ENCODE measurements at regions not wholly inside any gene's neighbourhood (a gene's known extent, or its start where the extent isn't known, plus 50 kb on each side); places are given as distances from the start of the nearest gene placed in this dataset.
"Not testable (repeated sequence)": the region's sequence is repeated elsewhere in the genome, so short reads cannot be mapped to it uniquely, and the experiment has no call there.

GRCh38 chr7:52771177-52771576 lies 264.3 kb upstream of the POM121L12 start:
- FAIRE-seq (no peak), DNase-seq (ENCODE audit: insufficient read length, low spot score) (no peak)
- no peak for TF ChIP-seq POLR2AphosphoS5 (IDR thresholded peaks at IDR 0.05; ENCODE audit: low read depth, low read length)
- no peak for TF ChIP-seq PAX5 (IDR thresholded peaks at IDR 0.05; ENCODE audit: insufficient read depth, low read length, severe bottlenecking)
- no peak for TF ChIP-seq POLR2A (IDR thresholded peaks at IDR 0.05; ENCODE audit: low read depth, low read length)
- TF ChIP-seq POU2F2 (IDR thresholded peaks at IDR 0.05; ENCODE audit: low read depth, low read length), result no peak
- no peak for TF ChIP-seq TAF1 (IDR thresholded peaks at IDR 0.05; ENCODE audit: low read depth, low read length)
- no peak for TF ChIP-seq SPI1 (IDR thresholded peaks at IDR 0.05; ENCODE audit: low read depth, low read length)

GRCh38 chr7:52764492-52765169 lies 270.8 kb upstream of the POM121L12 start:
- FAIRE-seq (no peak), DNase-seq (ENCODE audit: insufficient read length, low spot score) (no peak)
- TF ChIP-seq POLR2A (IDR thresholded peaks at IDR 0.05; ENCODE audit: low read depth, low read length) (no peak), POLR2AphosphoS5 (IDR thresholded peaks at IDR 0.05; ENCODE audit: low read depth, low read length) (no peak), POU2F2 (IDR thresholded peaks at IDR 0.05; ENCODE audit: low read depth, low read length) (no peak), PAX5 (IDR thresholded peaks at IDR 0.05; ENCODE audit: insufficient read depth, low read length, severe bottlenecking) (no peak), SPI1 (IDR thresholded peaks at IDR 0.05; ENCODE audit: low read depth, low read length) (no peak), TAF1 (IDR thresholded peaks at IDR 0.05; ENCODE audit: low read depth, low read length) (no peak)

GRCh38 chr7:52758356-52758755 lies 277.1 kb upstream of the POM121L12 start:
- FAIRE-seq, result no peak

GRCh38 chr7:52753855-52754254 lies 281.6 kb upstream of the POM121L12 start:
- no peak for FAIRE-seq
- TF ChIP-seq POLR2AphosphoS5 (IDR thresholded peaks at IDR 0.05; ENCODE audit: low read depth, low read length), result no peak
- no peak for TF ChIP-seq PAX5 (IDR thresholded peaks at IDR 0.05; ENCODE audit: insufficient read depth, low read length, severe bottlenecking)
- no peak for TF ChIP-seq SPI1 (IDR thresholded peaks at IDR 0.05; ENCODE audit: low read depth, low read length)
- TF ChIP-seq POU2F2 (IDR thresholded peaks at IDR 0.05; ENCODE audit: low read depth, low read length), result no peak
- TF ChIP-seq POLR2A (IDR thresholded peaks at IDR 0.05; ENCODE audit: low read depth, low read length), result no peak
- no peak for TF ChIP-seq TAF1 (IDR thresholded peaks at IDR 0.05; ENCODE audit: low read depth, low read length)
- no peak for DNase-seq (ENCODE audit: insufficient read length, low spot score)

More at GRCh38 chr7:52758356-52758755, 277.1 kb upstream of the POM121L12 start:
- DNase-seq (ENCODE audit: insufficient read length, low spot score), result no peak
- no peak for TF ChIP-seq POU2F2 (IDR thresholded peaks at IDR 0.05; ENCODE audit: low read depth, low read length)
- no peak for TF ChIP-seq TAF1 (IDR thresholded peaks at IDR 0.05; ENCODE audit: low read depth, low read length)
- no peak for TF ChIP-seq POLR2A (IDR thresholded peaks at IDR 0.05; ENCODE audit: low read depth, low read length)

GRCh38 chr7:52752891-52753290 lies 282.5 kb upstream of the POM121L12 start:
- no peak for FAIRE-seq
- no peak for DNase-seq (ENCODE audit: insufficient read length, low spot score)
- TF ChIP-seq POLR2A (IDR thresholded peaks at IDR 0.05; ENCODE audit: low read depth, low read length) (no peak), TAF1 (IDR thresholded peaks at IDR 0.05; ENCODE audit: low read depth, low read length) (no peak), POU2F2 (IDR thresholded peaks at IDR 0.05; ENCODE audit: low read depth, low read length) (no peak), SPI1 (IDR thresholded peaks at IDR 0.05; ENCODE audit: low read depth, low read length) (no peak), POLR2AphosphoS5 (IDR thresholded peaks at IDR 0.05; ENCODE audit: low read depth, low read length) (no peak), PAX5 (IDR thresholded peaks at IDR 0.05; ENCODE audit: insufficient read depth, low read length, severe bottlenecking) (no peak)

GRCh38 chr7:52749880-52750279 lies 285.6 kb upstream of the POM121L12 start:
- TF ChIP-seq PAX5 (IDR thresholded peaks at IDR 0.05; ENCODE audit: insufficient read depth, low read length, severe bottlenecking) (no peak), POLR2A (IDR thresholded peaks at IDR 0.05; ENCODE audit: low read depth, low read length) (no peak), SPI1 (IDR thresholded peaks at IDR 0.05; ENCODE audit: low read depth, low read length) (no peak), TAF1 (IDR thresholded peaks at IDR 0.05; ENCODE audit: low read depth, low read length) (no peak), POU2F2 (IDR thresholded peaks at IDR 0.05; ENCODE audit: low read depth, low read length) (no peak), POLR2AphosphoS5 (IDR thresholded peaks at IDR 0.05; ENCODE audit: low read depth, low read length) (no peak)
- DNase-seq (ENCODE audit: insufficient read length, low spot score) (no peak), FAIRE-seq (no peak)

GRCh38 chr7:52747817-52748216 lies 287.6 kb upstream of the POM121L12 start:
- TF ChIP-seq POU2F2 (IDR thresholded peaks at IDR 0.05; ENCODE audit: low read depth, low read length), result no peak
- no peak for TF ChIP-seq SPI1 (IDR thresholded peaks at IDR 0.05; ENCODE audit: low read depth, low read length)
- TF ChIP-seq POLR2A (IDR thresholded peaks at IDR 0.05; ENCODE audit: low read depth, low read length), result no peak
- TF ChIP-seq POLR2AphosphoS5 (IDR thresholded peaks at IDR 0.05; ENCODE audit: low read depth, low read length), result no peak
- no peak for TF ChIP-seq PAX5 (IDR thresholded peaks at IDR 0.05; ENCODE audit: insufficient read depth, low read length, severe bottlenecking)
- no peak for TF ChIP-seq TAF1 (IDR thresholded peaks at IDR 0.05; ENCODE audit: low read depth, low read length)
- FAIRE-seq (no peak), DNase-seq (ENCODE audit: insufficient read length, low spot score) (no peak)

GRCh38 chr7:52741670-52742290 lies 293.7 kb upstream of the POM121L12 start:
- no peak for FAIRE-seq
- no peak for DNase-seq (ENCODE audit: insufficient read length, low spot score)
- TF ChIP-seq SPI1 (IDR thresholded peaks at IDR 0.05; ENCODE audit: low read depth, low read length), result no peak
- TF ChIP-seq POU2F2 (IDR thresholded peaks at IDR 0.05; ENCODE audit: low read depth, low read length), result no peak
- TF ChIP-seq PAX5 (IDR thresholded peaks at IDR 0.05; ENCODE audit: insufficient read depth, low read length, severe bottlenecking), result no peak
- TF ChIP-seq POLR2A (IDR thresholded peaks at IDR 0.05; ENCODE audit: low read depth, low read length), result no peak
- TF ChIP-seq TAF1 (IDR thresholded peaks at IDR 0.05; ENCODE audit: low read depth, low read length), result no peak
- no peak for TF ChIP-seq POLR2AphosphoS5 (IDR thresholded peaks at IDR 0.05; ENCODE audit: low read depth, low read length)

- TF ChIP-seq SPI1 (IDR thresholded peaks at IDR 0.05; ENCODE audit: low read depth, low read length), result no peak
- no peak for TF ChIP-seq POU2F2 (IDR thresholded peaks at IDR 0.05; ENCODE audit: low read depth, low read length)
- no peak for DNase-seq (ENCODE audit: insufficient read length, low spot score)
- FAIRE-seq, result no peak
Observed at GRCh38 chr7:52735656-52736055, 299.8 kb upstream of the POM121L12 start.

GRCh38 chr7:52728683-52729082 lies 306.8 kb upstream of the POM121L12 start:
- not testable (repeated sequence) for FAIRE-seq; DNase-seq (ENCODE audit: insufficient read length, low spot score)
